ENCODE measurements at regions not wholly inside any gene's neighbourhood (a gene's known extent, or its start where the extent isn't known, plus 50 kb on each side); places are given as distances from the start of the nearest gene placed in this dataset.

DNA sequence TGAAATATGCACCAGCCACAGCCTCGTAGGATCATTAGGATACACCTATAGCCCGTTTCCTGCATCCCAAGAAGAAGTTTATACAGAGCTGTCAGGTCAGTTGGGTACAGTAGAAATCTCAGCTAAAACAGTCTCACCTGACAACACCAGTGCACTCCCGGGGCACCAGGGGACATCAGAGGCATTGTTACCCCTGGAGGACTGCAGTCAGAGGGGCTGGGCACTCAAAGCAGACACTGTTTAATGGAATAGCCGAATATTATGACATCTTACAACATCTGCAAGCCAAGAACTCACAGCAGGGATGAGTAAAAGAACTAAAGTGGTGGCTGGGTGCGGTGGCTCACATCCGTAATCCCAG lies 93.0 kb upstream of the ID2 start:
- peaks cover 22% of the 10 kb centered on the region for H3K27me3 Mint-ChIP-seq (ENCODE audit: unreplicated experiment)
- H3K36me3 Mint-ChIP-seq (ENCODE audit: unreplicated experiment) = no peaks in the 10 kb centered on the region
- H3K9me3 Mint-ChIP-seq (ENCODE audit: unreplicated experiment) = no peaks in the 10 kb centered on the region
- peaks cover 2% of the 10 kb centered on the region for H3K4me1 Mint-ChIP-seq (ENCODE audit: unreplicated experiment)
- no peak for DNase-seq (ENCODE audit: extremely low spot score, unreplicated experiment)
- no peak for TF ChIP-seq CTCF (IDR thresholded peaks at IDR 0.05)
- H3K4me3 Mint-ChIP-seq (ENCODE audit: unreplicated experiment) = no peak overlapping the region
- H3K27ac Mint-ChIP-seq (ENCODE audit: unreplicated experiment) = no peak overlapping the region

GRCh38 chr2:8589721-8590120 lies 92.1 kb upstream of the ID2 start:
- Mint-ChIP-seq H3K36me3 (ENCODE audit: unreplicated experiment) (no peaks in the 10 kb centered on the region), H3K27ac (ENCODE audit: unreplicated experiment) (no peak overlapping the region), H3K27me3 (ENCODE audit: unreplicated experiment) (peaks cover 23% of the 10 kb centered on the region), H3K9me3 (ENCODE audit: unreplicated experiment) (no peaks in the 10 kb centered on the region), H3K4me3 (ENCODE audit: unreplicated experiment) (no peak overlapping the region), H3K4me1 (ENCODE audit: unreplicated experiment) (no peaks in the 10 kb centered on the region)
- DNase-seq (ENCODE audit: extremely low spot score, unreplicated experiment) = no peak
- TF ChIP-seq CTCF (IDR thresholded peaks at IDR 0.05) = no peak

DNA sequence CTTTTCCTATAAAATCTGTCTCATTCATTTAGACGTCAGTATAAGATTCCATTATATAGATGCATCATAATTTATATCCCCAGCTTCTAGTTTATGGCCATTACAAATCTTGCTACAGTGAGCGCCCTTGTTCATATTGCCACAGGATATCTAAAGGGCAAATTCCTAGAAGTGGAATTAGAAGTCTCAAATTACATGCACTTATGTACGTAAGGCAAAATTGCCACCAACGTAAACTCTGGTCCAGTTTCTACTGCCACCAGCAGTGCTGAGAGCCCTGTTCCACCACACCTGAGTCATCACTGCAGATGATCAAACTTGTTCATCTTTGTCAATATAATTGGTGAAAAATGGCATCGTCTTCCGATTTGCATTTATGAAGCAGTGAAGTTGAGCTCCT lies 90.9 kb upstream of the ID2 start:
- no peaks in the 10 kb centered on the region for H3K9me3 Mint-ChIP-seq (ENCODE audit: unreplicated experiment)

GRCh38 chr2:8592736-8593135 lies 89.1 kb upstream of the ID2 start:
- Mint-ChIP-seq H3K4me1 (ENCODE audit: unreplicated experiment) (no peaks in the 10 kb centered on the region), H3K27me3 (ENCODE audit: unreplicated experiment) (peaks cover 23% of the 10 kb centered on the region), H3K27ac (ENCODE audit: unreplicated experiment) (no peak overlapping the region), H3K9me3 (ENCODE audit: unreplicated experiment) (no peaks in the 10 kb centered on the region), H3K36me3 (ENCODE audit: unreplicated experiment) (no peaks in the 10 kb centered on the region), H3K4me3 (ENCODE audit: unreplicated experiment) (no peak overlapping the region)
- DNase-seq (ENCODE audit: extremely low spot score, unreplicated experiment) = no peak
- no peak for TF ChIP-seq CTCF (IDR thresholded peaks at IDR 0.05)

More for the DNA sequence above, 90.9 kb upstream of the ID2 start:
- no peak for DNase-seq (ENCODE audit: extremely low spot score, unreplicated experiment)
- H3K27me3 Mint-ChIP-seq (ENCODE audit: unreplicated experiment) = peaks cover 23% of the 10 kb centered on the region
- no peaks in the 10 kb centered on the region for H3K36me3 Mint-ChIP-seq (ENCODE audit: unreplicated experiment)
- H3K4me3 Mint-ChIP-seq (ENCODE audit: unreplicated experiment) = no peak overlapping the region
- H3K4me1 Mint-ChIP-seq (ENCODE audit: unreplicated experiment) = no peaks in the 10 kb centered on the region
- no peak for TF ChIP-seq CTCF (IDR thresholded peaks at IDR 0.05)
- H3K27ac Mint-ChIP-seq (ENCODE audit: unreplicated experiment) = no peak overlapping the region

DNA sequence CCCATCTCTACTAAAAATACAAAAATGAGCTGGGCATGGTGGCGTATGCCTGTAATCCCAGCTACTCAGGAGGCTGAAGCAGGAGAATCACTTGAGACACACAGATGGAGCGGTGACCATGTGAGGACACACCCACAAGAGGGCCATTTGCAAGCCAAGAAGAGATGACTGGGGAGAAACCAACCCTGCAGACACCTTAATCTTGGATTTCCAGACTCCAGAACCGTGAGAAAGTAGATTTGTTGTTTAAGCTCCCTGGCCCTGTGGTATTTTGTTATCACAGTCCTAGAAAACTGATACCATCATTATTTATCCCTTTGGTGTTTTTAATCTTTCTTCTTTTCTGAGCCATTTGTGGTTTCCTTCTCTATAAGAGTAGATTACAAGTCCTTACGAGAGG lies 88.6 kb upstream of the ID2 start:
- no peak overlapping the region for H3K27ac Mint-ChIP-seq (ENCODE audit: unreplicated experiment)

More for the DNA sequence above, 88.6 kb upstream of the ID2 start:
- no peaks in the 10 kb centered on the region for H3K36me3 Mint-ChIP-seq (ENCODE audit: unreplicated experiment)
- H3K4me1 Mint-ChIP-seq (ENCODE audit: unreplicated experiment) = no peaks in the 10 kb centered on the region
- no peaks in the 10 kb centered on the region for H3K9me3 Mint-ChIP-seq (ENCODE audit: unreplicated experiment)
- no peak for DNase-seq (ENCODE audit: extremely low spot score, unreplicated experiment)
- H3K4me3 Mint-ChIP-seq (ENCODE audit: unreplicated experiment) = no peak overlapping the region
- no peak for TF ChIP-seq CTCF (IDR thresholded peaks at IDR 0.05)
- peaks cover 23% of the 10 kb centered on the region for H3K27me3 Mint-ChIP-seq (ENCODE audit: unreplicated experiment)
